HCT116 (cell line): ENCODE measurements at regions not wholly inside any gene's neighbourhood (a gene's known extent, or its start where the extent isn't known, plus 50 kb on each side); places are given as distances from the start of the nearest gene placed in this dataset.

Experiments
- ATAC-seq: fragments of 200-7000 bp; cut with Tn5 transposase; 2 replicates; pipeline ENCODE4 v1.9.1; 2020; ENCODE audit warnings: mild to moderate bottlenecking, moderate library complexity
- BruUV-seq: library from RNA; stranded (reverse); fragments of 400-500 nt; replicated peaks from 2 replicates; lab custom pipeline; 2021; lab: Mats Ljungman, UMichigan
- CTCF ChIA-PET: fragments of 300-600 bp; sonication (Branson Sonifier 250); formaldehyde crosslinking; loops from one replicate; lab custom pipeline; 2021; ENCODE audit warnings: antibody characterized with exemption; lab: Charles Lee
- POLR2A ChIA-PET: fragments of 300-600, 350-600 bp; sonication (Branson Sonifier 250); formaldehyde crosslinking; loops from one replicate; lab custom pipeline; 2021; ENCODE audit warnings: antibody characterized with exemption; lab: Charles Lee
- RAD21 ChIA-PET, 2 experiments: fragments of 300-600 bp; sonication (Branson Sonifier 250); formaldehyde crosslinking; loops; one replicate each; lab custom pipeline; 2023; ENCODE audit warnings: low total read pairs in 2 of 2; ENCODE audit not compliant: uncharacterized antibody in 2 of 2, unreplicated experiment in 2 of 2, low non-redundant PET in 1 of 2; lab: Charles Lee
- DNase-seq: peaks from one replicate; pipeline ENCODE4 v3.0.0-alpha.2; 2010; ENCODE audit warnings: low read depth, low spot score
- H2AFZ ChIP-seq: fragments of 200-600 bp; shearing (Covaris generic), sonication (generic); 2 replicates; pipeline ENCODE4 v1.6.1; 2017; ENCODE audit warnings: low read depth, mixed run types, mixed read lengths, antibody characterized with exemption, low read length; ENCODE audit not compliant: poor library complexity, severe bottlenecking
- H3K27ac ChIP-seq: 2 replicates; pipeline ENCODE4 v1.5.1; 2012; ENCODE audit warnings: low read depth, low read length
- H3K27me3 ChIP-seq: fragments of 200-600 bp; sonication (generic); 2 replicates; pipeline ENCODE4 v1.6.1; 2016; ENCODE audit warnings: mixed run types, low read length, mixed read lengths; ENCODE audit not compliant: insufficient read depth
- H3K36me3 ChIP-seq, 2 experiments: fragments of 200-500 bp in 1 of 2; fragments of 200-600 bp in 1 of 2; sonication (Bioruptor generic) in 1 of 2; sonication (generic) in 1 of 2; 2 replicates each; pipeline versions ENCODE4 v1.5.1 to v1.6.1; 2014 to 2016; ENCODE audit warnings: low read length in 2 of 2, inconsistent platforms in 1 of 2, mixed read lengths in 1 of 2, mixed run types in 1 of 2; ENCODE audit not compliant: insufficient read depth in 2 of 2, control insufficient read depth in 1 of 2
- H3K4me1 ChIP-seq, 2 experiments: fragments of 200-600 bp in 1 of 2; sonication (generic) in 1 of 2; 2 replicates each; pipeline versions ENCODE4 v1.5.1 to v1.6.1; 2012 to 2017; ENCODE audit warnings: low read length in 2 of 2, inconsistent platforms in 1 of 2, mild to moderate bottlenecking in 1 of 2, mixed read lengths in 1 of 2, mixed run types in 1 of 2, moderate library complexity in 1 of 2; ENCODE audit not compliant: insufficient read depth in 2 of 2, control insufficient read depth in 1 of 2
- H3K4me2 ChIP-seq: fragments of 200-600 bp; sonication (generic); 2 replicates; pipeline ENCODE4 v1.6.1; 2017; ENCODE audit warnings: mixed run types, low read length, mixed read lengths
- H3K4me3 ChIP-seq, 2 experiments: fragments of 200-600 bp in 1 of 2; sonication (generic) in 1 of 2; replicated peaks in 1 of 2; 2 replicates each; pipeline ENCODE4 v1.5.1; 2011 to 2016; ENCODE audit warnings: low read length in 2 of 2, control low read depth in 1 of 2, low read depth in 1 of 2, mild to moderate bottlenecking in 1 of 2, mixed read lengths in 1 of 2, mixed run types in 1 of 2
- H3K79me2 ChIP-seq: fragments of 200-600 bp; sonication (generic); 2 replicates; pipeline ENCODE4 v1.6.1; 2017; ENCODE audit warnings: mild to moderate bottlenecking, mixed run types, low read length, moderate library complexity, mixed read lengths; ENCODE audit not compliant: insufficient read depth
- H3K9ac ChIP-seq: fragments of 200-600 bp; sonication (generic); 2 replicates; pipeline ENCODE4 v1.6.1; 2016; ENCODE audit warnings: low read length, mixed read lengths
- H3K9me2 ChIP-seq: fragments of 200-600 bp; sonication (generic), shearing (Covaris generic); 2 replicates; pipeline ENCODE4 v1.6.1; 2017; ENCODE audit warnings: mixed run types, mild to moderate bottlenecking, moderate library complexity; ENCODE audit not compliant: insufficient read depth
- H3K9me3 ChIP-seq, 2 experiments: fragments of 200-500 bp in 1 of 2; fragments of 200-600 bp in 1 of 2; sonication (Bioruptor generic) in 1 of 2; sonication (generic) in 1 of 2; 2 replicates each; pipeline ENCODE4 v1.6.1; 2014 to 2017; ENCODE audit warnings: low read length in 2 of 2, mixed read lengths in 2 of 2, inconsistent platforms in 1 of 2, low read depth in 1 of 2, mild to moderate bottlenecking in 1 of 2, mixed run types in 1 of 2, moderate library complexity in 1 of 2; ENCODE audit not compliant: control insufficient read depth in 1 of 2, insufficient read depth in 1 of 2
- H4K20me1 ChIP-seq: fragments of 200-600 bp; sonication (generic), shearing (Covaris generic); 2 replicates; pipeline ENCODE4 v1.6.1; 2017; ENCODE audit warnings: mixed run types, mild to moderate bottlenecking, moderate library complexity; ENCODE audit not compliant: insufficient read depth
- ELF1 ChIP-seq: IDR thresholded peaks from 2 replicates; pipeline ENCODE4 v1.6.1; 2012; ENCODE audit warnings: low read depth, borderline replicate concordance
- EZH2phosphoT487 ChIP-seq: fragments of 200-600 bp; IDR thresholded peaks from 2 replicates; pipeline ENCODE4 v1.6.1; 2018; ENCODE audit warnings: antibody characterized with exemption, borderline replicate concordance
- FOSL1 ChIP-seq: IDR thresholded peaks from 2 replicates; pipeline ENCODE4 v1.6.1; 2012; ENCODE audit warnings: low read depth
- JUND ChIP-seq: IDR thresholded peaks from 2 replicates; pipeline ENCODE4 v1.6.1; 2012
- POLR2A ChIP-seq: IDR thresholded peaks from 2 replicates; pipeline ENCODE4 v1.7.0; 2011; ENCODE audit warnings: borderline replicate concordance; ENCODE audit not compliant: insufficient read depth, insufficient read length; ENCODE audit errors: extremely low read depth
- POLR2AphosphoS5 ChIP-seq: IDR thresholded peaks from 2 replicates; pipeline ENCODE4 v1.6.1; 2011; ENCODE audit warnings: mild to moderate bottlenecking, low read depth, low read length, moderate library complexity
- RAD21 ChIP-seq: IDR thresholded peaks from 2 replicates; pipeline ENCODE4 v1.6.1; 2012; ENCODE audit warnings: low read depth, mild to moderate bottlenecking
- SIN3A ChIP-seq: IDR thresholded peaks from 2 replicates; pipeline ENCODE4 v1.6.1; 2012; ENCODE audit warnings: low read depth
- SP1 ChIP-seq: IDR thresholded peaks from 2 replicates; pipeline ENCODE4 v1.6.1; 2012; ENCODE audit warnings: low read depth
- SRF ChIP-seq: IDR thresholded peaks from 2 replicates; pipeline ENCODE4 v1.6.1; 2012; ENCODE audit warnings: low read depth
- TCF7L2 ChIP-seq: IDR thresholded peaks from 2 replicates; pipeline ENCODE4 v1.7.0; 2011; ENCODE audit warnings: borderline replicate concordance, inconsistent platforms; ENCODE audit not compliant: insufficient read depth, insufficient read length; ENCODE audit errors: extremely low read depth
- intact Hi-C: fragments of 100-400 bp; cut with micrococcal nuclease; formaldehyde crosslinking; loops from 2 replicates; pipeline ENCODE4 v1.10.0; 2022
- TF ChIP-seq, protein P1 (sequence below): IDR thresholded peaks from 2 replicates; pipeline ENCODE4 v1.6.1; 2012
- TF ChIP-seq, protein P2 (sequence below): IDR thresholded peaks from 2 replicates; pipeline ENCODE4 v1.6.1; 2011; ENCODE audit warnings: mild to moderate bottlenecking, low read length, moderate library complexity; ENCODE audit not compliant: insufficient replicate concordance; ENCODE audit errors: extremely low read depth

DNA sequence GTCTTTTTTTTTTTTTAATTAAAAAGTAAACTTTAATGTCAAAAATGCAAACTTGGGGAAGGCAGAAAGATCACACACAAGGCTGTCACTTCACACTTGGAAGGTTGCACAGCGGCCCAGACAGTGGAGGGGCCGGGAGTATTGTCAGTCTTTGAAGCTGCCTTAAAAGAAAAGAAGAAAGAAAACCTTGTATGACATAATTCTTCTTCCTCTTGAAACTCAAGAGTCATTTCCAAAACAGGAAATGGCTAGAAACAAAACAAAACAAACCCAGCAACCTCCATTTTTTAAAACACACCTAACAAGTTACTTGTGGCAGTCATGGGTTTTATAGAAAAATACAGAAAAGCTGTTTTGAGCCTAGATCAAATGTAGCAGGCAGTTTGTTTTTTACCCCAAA, 68.1 kb upstream of the MAGI1 start:
- H3K4me3 ChIP-seq, result no peak overlapping the region
- RAD21 ChIA-PET, result no interaction called here
- H3K27me3 ChIP-seq, result no peaks in the 10 kb centered on the region
- H3K27ac ChIP-seq, result no peak overlapping the region
- intact Hi-C loops, result no loop called here
- no peak overlapping the region for H2AFZ ChIP-seq
- no peaks in the 10 kb centered on the region for H3K4me1 ChIP-seq
- no peak overlapping the region for H3K9ac ChIP-seq
- H3K4me2 ChIP-seq, result no peak overlapping the region
- no peaks in the 10 kb centered on the region for H3K9me3 ChIP-seq
- no peaks in the 10 kb centered on the region for H3K9me2 ChIP-seq
- H4K20me1 ChIP-seq, result no peaks in the 10 kb centered on the region
- CTCF ChIA-PET, result no interaction called here
- H3K79me2 ChIP-seq, result no peaks in the 10 kb centered on the region
- no peaks in the 10 kb centered on the region for H3K36me3 ChIP-seq
- POLR2A ChIA-PET, result no interaction called here
- ATAC-seq (no peak), DNase-seq (no peak)
- BruUV-seq, result no TSS peak
- TF ChIP-seq FOSL1 (no peak), JUND (no peak), SP1 (no peak), EZH2phosphoT487 (no peak), SIN3A (no peak), ELF1 (no peak), TCF7L2 (no peak), POLR2A (no peak), POLR2AphosphoS5 (no peak), SRF (no peak), RAD21 (no peak)
- TF ChIP-seq, protein P1, sequence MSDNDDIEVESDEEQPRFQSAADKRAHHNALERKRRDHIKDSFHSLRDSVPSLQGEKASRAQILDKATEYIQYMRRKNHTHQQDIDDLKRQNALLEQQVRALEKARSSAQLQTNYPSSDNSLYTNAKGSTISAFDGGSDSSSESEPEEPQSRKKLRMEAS, result no peak
- TF ChIP-seq, protein P2, sequence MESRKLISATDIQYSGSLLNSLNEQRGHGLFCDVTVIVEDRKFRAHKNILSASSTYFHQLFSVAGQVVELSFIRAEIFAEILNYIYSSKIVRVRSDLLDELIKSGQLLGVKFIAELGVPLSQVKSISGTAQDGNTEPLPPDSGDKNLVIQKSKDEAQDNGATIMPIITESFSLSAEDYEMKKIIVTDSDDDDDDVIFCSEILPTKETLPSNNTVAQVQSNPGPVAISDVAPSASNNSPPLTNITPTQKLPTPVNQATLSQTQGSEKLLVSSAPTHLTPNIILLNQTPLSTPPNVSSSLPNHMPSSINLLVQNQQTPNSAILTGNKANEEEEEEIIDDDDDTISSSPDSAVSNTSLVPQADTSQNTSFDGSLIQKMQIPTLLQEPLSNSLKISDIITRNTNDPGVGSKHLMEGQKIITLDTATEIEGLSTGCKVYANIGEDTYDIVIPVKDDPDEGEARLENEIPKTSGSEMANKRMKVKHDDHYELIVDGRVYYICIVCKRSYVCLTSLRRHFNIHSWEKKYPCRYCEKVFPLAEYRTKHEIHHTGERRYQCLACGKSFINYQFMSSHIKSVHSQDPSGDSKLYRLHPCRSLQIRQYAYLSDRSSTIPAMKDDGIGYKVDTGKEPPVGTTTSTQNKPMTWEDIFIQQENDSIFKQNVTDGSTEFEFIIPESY, result no peak
